ENCODE measurements at regions not wholly inside any gene's neighbourhood (a gene's known extent, or its start where the extent isn't known, plus 50 kb on each side); places are given as distances from the start of the nearest gene placed in this dataset.

- no peak overlapping the region for H3K4me3 ChIP-seq (ENCODE audit: low read length)
- no peak for TF ChIP-seq CTCF (conservative IDR thresholded peaks at IDR 0.05; ENCODE audit: low read length)
- peak; percentile 38 for DNase-seq (ENCODE audit: low read depth)
Measured at GRCh38 chr3:21357241-21357640, 393.8 kb downstream of the ZNF385D start.

GRCh38 chr3:21356402-21356801, 394.6 kb downstream of the ZNF385D start:
- TF ChIP-seq CTCF (conservative IDR thresholded peaks at IDR 0.05; ENCODE audit: low read length), result no peak
- DNase-seq (ENCODE audit: low read depth), result peak; percentile 33
- no peak overlapping the region for H3K4me3 ChIP-seq (ENCODE audit: low read length)

- H3K4me3 ChIP-seq (ENCODE audit: low read length), result no peak overlapping the region
- no peak for TF ChIP-seq CTCF (conservative IDR thresholded peaks at IDR 0.05; ENCODE audit: low read length)
- DNase-seq (ENCODE audit: low read depth), result peak; percentile 6
Measured at GRCh38 chr3:21345382-21345976, 405.5 kb downstream of the ZNF385D start.

GRCh38 chr3:21331857-21332256, 419.2 kb downstream of the ZNF385D start:
- no peak for TF ChIP-seq CTCF (conservative IDR thresholded peaks at IDR 0.05; ENCODE audit: low read length)
- DNase-seq (ENCODE audit: low read depth), result no peak
- H3K4me3 ChIP-seq (ENCODE audit: low read length), result no peak overlapping the region

- DNase-seq (ENCODE audit: low read depth), result peak; percentile 11
- no peak overlapping the region for H3K4me3 ChIP-seq (ENCODE audit: low read length)
- no peak for TF ChIP-seq CTCF (conservative IDR thresholded peaks at IDR 0.05; ENCODE audit: low read length)
Measured at GRCh38 chr3:21331321-21331720, 419.7 kb downstream of the ZNF385D start.

- no peak for TF ChIP-seq CTCF (conservative IDR thresholded peaks at IDR 0.05; ENCODE audit: low read length)
- DNase-seq (ENCODE audit: low read depth), result no peak
- no peak overlapping the region for H3K4me3 ChIP-seq (ENCODE audit: low read length)
Measured at GRCh38 chr3:21330293-21330692, 420.7 kb downstream of the ZNF385D start.

GRCh38 chr3:21328711-21329390, 422.2 kb downstream of the ZNF385D start:
- no peak for DNase-seq (ENCODE audit: low read depth)
- no peak for TF ChIP-seq CTCF (conservative IDR thresholded peaks at IDR 0.05; ENCODE audit: low read length)

More at GRCh38 chr3:21328711-21329390, 422.2 kb downstream of the ZNF385D start:
- H3K4me3 ChIP-seq (ENCODE audit: low read length), result no peak overlapping the region

Data from AG10803 (cell line).